GM21381 (cell line): ENCODE measurements at regions not wholly inside any gene's neighbourhood (a gene's known extent, or its start where the extent isn't known, plus 50 kb on each side); places are given as distances from the start of the nearest gene placed in this dataset.
"Not testable (repeated sequence)": the region's sequence is repeated elsewhere in the genome, so short reads cannot be mapped to it uniquely, and the experiment has no call there.

ENCODE experiments used
- ATAC-seq: cut with Tn5 transposase; IDR thresholded peaks from one replicate; pipeline ENCODE4 v1.9.1; 2021; ENCODE audit warnings: mild to moderate bottlenecking, moderate library complexity; ENCODE audit not compliant: unreplicated experiment

DNA sequence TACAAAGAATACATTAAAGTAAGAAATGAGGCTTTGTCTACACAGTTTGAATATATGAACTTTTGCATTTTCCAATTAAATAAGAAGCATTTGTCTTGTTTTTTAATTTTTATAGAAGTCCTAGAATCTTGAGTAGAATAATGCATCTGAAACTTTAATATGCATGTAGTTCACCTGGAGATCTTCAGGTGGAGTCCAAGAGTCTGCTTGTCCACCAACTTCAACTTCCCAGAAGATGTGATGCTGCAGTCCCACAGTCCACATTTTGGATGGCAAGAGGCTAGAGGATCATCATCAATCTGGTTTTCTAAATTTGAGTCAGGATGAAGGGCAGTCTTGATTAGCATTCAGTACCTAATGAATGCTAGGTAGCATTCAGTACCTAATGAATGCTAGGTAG is 357.6 kb upstream of the SOX2 start:
- ATAC-seq = no peak

GRCh38 chr3:181344331-181344730 is 354.8 kb upstream of the DNAJC19 start:
- no peak for ATAC-seq

DNA sequence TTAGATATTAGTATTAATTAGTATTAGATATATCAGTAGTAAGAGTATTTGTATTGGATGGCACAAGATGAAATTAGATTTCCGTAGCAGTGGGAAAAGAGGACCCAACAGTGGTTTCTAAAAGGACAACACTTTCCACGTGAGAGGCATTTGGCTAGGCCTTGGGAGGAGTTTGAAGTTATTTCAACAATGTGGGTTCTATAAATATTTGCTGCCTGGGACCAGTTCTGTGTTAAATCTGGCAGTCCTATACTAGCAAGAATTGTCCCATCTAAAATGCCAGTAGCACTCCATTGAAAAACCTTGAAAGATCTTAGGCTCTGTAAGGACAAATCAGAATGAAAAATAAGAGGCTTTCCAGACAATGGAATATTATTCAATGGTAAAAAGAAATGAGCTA is 347.1 kb upstream of the DNAJC19 start:
- no peak for ATAC-seq

GRCh38 chr3:181333394-181333793 is 343.9 kb upstream of the DNAJC19 start:
- no peak for ATAC-seq

DNA sequence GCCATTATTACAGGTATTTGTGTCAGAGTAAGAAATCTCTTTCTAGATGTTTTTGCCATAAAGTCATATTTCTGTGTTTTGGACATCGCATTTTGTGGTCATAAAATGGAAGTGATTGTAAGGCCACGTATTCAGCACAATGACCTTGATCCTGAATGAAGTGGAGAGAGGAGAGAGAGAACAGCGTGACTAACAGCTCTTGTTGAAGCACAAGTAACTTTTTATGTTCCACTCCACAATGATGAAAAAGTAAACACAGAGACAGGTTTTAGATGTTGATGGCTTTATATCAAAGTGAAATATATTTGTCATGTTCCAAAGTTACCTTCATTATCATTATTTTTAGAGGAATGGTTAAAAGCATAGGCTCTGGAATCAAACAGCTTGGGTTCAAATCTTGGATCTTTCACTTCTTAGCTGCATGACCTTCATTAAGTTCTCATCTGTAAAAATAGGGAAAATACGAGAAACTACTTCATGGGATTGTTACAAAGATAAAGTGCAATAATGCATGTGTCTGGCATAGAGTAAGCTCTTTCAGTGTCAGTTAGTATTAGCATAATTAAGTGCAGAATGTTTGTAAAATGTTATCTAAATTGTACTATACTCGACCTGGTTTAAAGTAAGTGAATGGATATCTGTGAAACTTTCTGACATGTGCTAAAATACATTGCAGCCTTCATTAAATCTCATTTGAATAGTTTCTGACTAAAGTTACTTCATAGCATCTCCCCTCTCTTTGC is 341.5 kb upstream of the DNAJC19 start:
- ATAC-seq = no peak

DNA sequence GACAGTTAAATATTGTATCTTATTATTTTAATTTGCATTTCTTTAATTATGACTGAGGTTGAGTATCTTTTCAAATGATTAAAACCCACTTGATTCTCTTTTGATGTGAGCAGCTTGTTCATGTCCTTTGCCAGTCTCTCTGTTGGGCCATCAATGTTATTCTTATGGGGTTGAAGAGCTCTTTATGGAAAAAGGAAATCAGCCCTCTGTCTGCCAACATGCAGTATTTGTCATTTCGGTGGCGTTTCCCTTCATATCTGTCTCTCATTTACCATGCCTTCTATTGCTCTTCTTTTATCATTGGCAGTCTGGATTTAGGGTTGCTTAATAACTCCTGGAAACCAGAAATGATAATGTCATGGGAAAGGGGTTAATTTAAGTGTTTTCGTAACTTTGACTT is 340.7 kb upstream of the DNAJC19 start:
- ATAC-seq = no peak

DNA sequence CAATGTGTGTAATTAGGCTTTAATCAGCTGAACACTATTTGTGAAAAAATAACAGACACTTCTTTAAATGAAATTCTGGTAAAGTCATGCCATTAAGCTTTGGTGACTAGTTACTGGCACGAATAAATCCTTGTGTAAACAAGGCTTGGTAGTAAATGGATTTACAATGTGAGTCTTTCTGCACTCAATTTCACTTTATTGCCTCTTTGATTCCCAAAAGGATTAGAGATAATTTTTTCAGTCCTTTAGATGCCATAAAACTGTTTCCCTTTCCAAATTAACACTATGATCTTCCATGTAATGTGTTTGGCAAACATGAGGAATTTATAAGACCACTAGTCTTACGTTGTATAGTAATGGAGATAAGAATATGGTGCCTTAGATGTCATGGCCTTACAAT is 339.5 kb upstream of the DNAJC19 start:
- ATAC-seq = no peak

DNA sequence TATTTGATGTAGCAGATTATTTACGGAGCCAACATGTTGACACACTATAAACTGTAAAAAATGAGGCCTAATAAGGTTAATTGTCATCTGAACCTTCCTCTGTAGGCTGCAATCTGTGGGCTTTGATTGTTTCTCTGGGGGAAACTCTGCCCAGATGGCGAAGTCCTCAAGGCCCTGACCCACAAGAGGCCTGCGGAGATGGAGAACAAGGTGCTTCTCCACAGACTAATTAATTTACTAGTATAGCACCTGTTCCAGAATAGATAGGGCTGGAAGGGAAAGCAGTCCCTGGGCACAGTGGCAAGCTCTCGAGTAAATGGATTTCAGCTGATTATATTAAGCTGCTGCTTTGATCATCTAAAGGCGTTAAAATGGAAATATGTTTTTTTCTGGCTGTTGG is 338.8 kb upstream of the DNAJC19 start:
- no peak for ATAC-seq

- ATAC-seq = no peak
These were observed 337.8 kb upstream of the DNAJC19 start for GRCh38 chr3:181327349-181327748.

DNA sequence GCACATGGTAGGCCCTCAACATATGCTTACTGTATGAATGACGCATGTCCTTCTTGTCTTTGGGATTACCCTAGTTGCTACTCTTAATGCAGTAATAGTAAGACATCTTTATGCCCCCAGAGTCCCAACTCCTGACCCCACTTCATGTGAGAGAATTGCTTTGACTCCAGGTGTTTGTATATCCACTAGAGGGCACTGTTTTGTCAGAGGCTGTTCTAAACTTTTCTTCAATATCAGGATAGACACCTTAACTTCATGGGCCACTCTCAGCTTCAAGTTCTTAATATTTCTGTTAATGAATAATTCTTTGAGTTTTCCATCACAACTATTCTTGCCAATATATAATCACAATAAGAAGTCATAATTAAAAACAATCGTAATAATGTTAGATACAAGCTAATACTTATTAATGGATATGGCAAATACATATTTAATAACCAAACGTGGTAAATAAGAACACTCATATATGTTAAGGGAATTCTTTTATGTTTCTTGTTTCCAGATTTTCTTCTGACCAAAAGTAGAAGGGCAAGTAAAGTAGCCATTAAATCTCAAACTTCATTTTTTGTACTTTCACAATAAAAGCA is 337.2 kb upstream of the DNAJC19 start:
- peak; percentile 80 for ATAC-seq

GRCh38 chr3:181324516-181324915 is 335.0 kb upstream of the DNAJC19 start:
- ATAC-seq = not testable (repeated sequence)

GRCh38 chr3:181318321-181318720 is 328.8 kb upstream of the DNAJC19 start:
- ATAC-seq = no peak

- ATAC-seq = no peak
These were observed 328.0 kb upstream of the DNAJC19 start for GRCh38 chr3:181317508-181317907.

DNA sequence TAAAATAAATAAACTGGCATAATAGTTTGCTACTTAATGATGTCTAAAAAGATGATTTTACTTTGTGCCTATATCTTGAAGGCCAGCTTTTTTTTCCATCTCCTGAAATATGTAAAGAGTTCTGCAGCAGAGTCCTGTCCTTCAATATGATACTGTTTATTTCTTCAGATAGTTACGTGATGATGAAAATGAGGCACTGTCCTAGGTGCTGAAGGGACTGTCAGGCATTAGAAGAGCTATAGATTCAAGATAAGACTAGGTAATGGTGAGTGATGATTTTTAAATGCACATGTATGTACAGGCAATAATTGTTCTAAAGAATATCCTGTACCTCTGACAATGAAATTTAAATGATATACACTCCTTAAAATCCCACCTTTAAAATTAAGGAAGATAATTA is 326.9 kb upstream of the DNAJC19 start:
- ATAC-seq = no peak

DNA sequence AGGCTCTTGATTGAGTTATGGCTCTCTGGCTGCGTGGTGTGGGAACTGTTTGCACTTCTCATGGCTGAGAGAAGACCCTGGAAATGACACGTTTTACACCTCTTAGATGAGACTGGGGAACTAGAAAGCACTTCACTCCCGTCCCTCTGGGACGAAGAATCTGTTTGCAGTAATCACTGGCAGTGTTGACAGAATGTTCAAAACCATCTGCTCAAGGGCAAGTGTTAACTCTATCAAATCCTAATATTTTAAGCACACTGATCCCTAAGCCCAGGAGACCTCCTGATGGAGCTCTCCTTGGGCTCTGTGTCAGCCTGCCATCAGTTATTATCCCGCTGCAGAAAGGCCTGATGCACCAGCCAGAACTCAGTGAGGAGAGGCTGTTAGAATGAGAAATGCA is 323.8 kb upstream of the DNAJC19 start:
- ATAC-seq = no peak

DNA sequence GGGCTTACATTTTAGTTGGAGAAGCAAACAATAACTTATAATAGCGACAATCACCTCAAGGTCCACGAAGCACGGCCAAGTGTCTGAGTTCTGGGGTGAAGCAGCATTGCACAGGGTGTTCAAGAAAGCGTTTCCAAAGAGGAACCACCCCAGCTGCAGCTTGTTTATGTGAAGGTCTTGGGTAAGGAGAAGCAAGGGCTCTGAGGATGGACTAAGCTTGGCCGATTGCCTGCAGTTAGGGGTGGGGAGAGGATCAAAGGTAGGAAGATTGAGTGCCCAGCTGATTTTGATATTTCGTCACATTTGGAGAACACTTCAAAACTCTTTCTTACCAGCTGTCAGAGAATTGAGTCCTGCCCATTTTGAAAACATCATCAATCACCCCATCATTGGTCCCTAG is 321.6 kb upstream of the DNAJC19 start:
- ATAC-seq = no peak

DNA sequence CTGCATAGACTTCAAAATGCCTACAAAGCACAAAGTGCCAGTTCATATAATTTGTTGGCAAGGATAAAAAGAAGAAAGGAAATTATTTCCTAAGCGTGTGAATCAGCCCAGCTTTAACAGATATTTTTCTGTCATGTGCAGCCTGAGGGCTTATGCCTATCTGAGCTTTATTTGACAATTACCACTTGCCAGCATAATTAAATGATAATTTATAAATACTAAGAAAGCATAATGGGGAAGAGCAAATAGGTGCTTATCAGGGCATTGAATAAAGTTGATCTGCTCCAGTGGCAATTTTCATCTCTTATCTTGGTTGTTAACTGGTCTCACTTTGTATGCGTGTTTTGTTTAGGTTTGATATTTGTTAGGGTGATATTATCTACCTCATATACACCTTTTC is 313.4 kb upstream of the DNAJC19 start:
- ATAC-seq = no peak

GRCh38 chr3:181300033-181300432 is 310.5 kb upstream of the DNAJC19 start:
- ATAC-seq = no peak

DNA sequence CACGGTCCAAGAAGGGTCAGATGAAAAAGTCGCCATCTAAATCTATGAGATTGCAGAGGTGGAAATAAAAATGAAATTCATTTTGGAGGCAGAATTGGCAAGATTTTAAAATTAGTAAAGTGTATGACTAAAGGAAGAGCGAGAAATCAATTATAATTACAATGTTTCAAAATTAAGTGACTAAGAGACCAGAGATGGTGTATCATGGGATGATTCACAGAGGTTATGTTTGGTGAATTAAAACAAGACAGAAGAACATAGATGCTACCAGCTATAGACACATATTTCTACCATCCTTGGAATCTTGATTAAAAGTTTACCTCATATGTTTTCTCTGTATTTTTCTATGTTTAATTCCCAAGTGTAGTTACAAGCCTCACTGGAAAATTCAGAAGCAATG is 308.9 kb upstream of the DNAJC19 start:
- ATAC-seq = no peak

DNA sequence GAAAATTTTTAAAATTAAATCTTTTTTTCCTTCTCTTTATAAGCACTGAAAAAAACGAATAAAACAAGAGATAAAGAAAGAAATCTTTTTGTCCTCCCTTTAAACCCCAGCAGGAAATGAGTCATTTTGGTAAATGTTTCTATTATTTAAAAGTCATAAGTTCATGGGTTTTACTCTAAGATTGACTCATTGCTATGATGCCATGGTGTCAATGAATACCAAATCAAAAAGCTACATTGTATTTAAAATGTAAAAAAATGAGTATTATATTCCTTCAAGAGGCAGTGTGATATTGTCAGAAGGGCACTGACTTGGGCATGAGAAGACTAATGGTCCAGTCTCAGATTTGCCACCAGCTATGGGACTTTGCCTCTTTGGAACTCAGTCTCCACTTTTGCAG is 303.4 kb upstream of the DNAJC19 start:
- ATAC-seq = peak; percentile 78

- no peak for ATAC-seq
These were observed 301.4 kb upstream of the DNAJC19 start for GRCh38 chr3:181290941-181291340.

DNA sequence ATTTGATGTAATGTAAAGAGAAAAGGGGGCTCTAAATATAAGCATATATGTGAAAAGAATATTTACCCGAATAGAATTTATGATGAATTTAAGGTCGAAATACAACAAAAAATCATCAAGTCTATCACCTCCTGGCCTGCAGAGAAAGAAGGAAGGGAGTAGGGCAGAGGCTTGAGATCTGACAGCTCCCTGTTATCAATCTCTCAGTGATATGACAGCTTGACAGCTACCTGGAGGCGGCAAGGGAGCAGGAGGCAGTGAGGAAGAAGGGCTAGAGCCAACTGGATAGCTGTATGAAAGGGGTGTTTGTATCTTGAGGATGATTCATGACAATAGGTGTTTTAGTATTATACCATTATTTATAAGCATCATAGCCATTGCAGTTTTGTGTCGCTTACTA is 299.8 kb upstream of the DNAJC19 start:
- ATAC-seq = no peak

GRCh38 chr3:181288145-181288544 is 298.6 kb upstream of the DNAJC19 start:
- ATAC-seq = no peak
